HG02943 (cell line): ENCODE measurements at regions not wholly inside any gene's neighbourhood (a gene's known extent, or its start where the extent isn't known, plus 50 kb on each side); places are given as distances from the start of the nearest gene placed in this dataset.
A peak's percentile ranks its signal among the peaks of the same experiment; 100 is the strongest.

Experiments
- ATAC-seq: cut with Tn5 transposase; IDR thresholded peaks from one replicate; pipeline ENCODE4 v1.9.1; 2021; ENCODE audit warnings: mild to moderate bottlenecking, low read depth, moderate library complexity; ENCODE audit not compliant: unreplicated experiment

DNA sequence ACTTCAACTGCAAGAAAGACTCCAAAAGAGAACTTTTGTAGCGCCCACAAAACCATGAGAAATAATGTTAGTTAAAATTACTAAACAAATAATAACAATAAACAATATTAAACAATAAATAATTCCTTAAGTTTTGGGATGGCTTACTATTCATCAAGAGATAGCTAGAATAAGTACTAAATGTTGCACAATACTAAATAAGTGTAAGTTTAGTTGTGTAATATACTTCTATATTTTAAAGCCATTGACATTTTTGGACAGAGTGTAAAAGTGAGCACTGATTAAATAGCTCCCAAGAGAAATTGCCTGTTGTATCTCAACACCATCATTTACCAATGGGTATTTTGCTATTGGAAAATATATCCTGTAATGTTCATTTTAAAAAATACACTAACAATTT lies 166.7 kb downstream of the ALG10 start:
- ATAC-seq, result no peak

DNA sequence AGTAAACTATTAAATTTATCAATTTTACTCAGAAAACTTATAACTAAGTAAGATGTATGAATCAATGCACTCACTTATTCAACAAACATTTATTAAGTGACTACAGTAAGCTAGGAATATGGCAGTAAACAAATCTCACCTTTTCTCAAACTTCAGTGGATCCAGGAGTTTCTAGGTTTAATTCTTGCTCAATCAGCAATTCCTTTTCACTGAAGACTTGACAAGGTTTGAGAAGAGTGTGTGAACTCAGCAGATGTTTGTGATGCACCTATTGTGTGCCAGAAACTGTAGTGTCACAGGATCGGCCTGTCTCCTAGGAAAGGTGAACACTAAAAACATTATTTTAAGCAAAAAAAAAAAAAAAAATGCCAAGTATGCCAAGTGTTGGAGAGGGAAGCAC lies 167.8 kb downstream of the ALG10 start:
- ATAC-seq, result no peak

DNA sequence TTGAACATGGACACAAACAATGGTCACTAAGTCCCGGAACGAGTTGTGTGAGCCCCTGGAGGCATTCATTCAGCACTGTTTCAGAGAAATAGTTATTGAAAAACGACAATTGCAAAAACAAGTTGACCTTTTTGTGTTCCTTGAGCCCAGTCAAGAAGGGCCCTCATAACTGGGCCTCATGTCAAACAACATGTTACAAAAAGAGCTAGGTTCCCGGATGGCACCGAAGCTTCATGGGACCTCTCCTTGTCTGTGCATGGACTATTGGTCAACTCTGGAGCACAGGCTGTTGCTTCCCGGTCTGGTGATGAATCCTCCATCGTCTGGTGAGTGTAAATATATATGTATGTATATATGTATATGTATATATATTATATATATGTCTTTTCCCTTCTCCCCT lies 176.6 kb downstream of the ALG10 start:
- ATAC-seq, result no peak

DNA sequence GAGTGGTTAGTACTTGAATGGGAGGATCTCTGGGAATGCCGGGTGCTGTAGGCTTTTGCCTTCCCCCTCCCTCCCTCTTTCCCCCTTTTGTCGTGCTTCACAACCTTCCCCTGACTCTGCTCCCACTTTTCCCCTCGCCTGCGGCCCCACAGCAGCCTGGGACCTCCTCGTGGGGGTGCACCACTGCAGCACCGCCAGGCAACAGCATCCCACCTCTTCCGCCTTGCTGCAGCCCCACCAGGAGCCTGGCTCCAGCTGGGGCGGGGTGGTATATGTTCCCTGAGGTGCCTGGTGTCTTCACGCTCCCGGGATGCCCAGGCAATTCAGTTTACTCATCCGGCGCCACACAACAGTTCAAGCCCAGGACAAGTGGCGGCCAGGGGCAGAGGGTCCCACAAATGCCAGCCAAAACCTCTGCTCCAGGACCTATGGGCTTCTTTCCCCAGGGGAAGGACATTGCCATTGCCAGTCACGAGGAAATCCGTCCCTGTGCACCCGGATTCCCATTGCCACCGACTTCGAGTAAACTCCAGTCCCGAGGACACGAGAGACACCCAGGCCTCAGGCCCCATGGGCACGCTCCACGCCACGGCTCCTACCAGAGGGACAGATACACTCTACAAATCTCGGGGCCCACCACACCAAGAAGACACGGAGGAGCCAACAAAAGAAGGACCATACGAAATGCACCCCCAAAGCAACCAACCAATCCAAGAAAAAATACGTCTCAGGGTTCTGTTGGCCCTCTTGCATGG lies 181.7 kb downstream of the ALG10 start:
- no peak for ATAC-seq

DNA sequence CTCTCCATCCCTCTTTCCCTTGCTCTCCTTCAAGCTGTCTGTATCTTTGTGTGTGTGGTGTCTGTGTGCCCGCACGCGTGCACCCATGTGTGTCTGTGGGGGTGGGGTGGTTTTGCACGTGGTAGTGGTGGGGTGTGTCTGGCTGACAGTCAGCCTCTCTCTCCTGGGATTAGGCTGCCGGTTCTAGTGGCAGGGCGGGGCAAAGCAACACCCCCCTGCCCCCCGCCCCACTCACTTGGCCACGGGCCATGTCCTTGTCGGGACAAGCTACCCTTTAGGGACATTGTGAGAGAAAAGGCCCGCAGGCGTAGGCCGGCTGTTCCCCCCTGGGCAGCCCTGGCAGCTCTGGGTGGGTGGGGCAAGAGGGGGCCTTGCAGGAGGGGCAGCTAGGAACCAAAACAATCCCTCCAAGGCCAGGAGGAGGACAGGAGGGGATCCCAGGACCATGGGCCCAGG lies 182.6 kb downstream of the ALG10 start:
- no peak for ATAC-seq

DNA sequence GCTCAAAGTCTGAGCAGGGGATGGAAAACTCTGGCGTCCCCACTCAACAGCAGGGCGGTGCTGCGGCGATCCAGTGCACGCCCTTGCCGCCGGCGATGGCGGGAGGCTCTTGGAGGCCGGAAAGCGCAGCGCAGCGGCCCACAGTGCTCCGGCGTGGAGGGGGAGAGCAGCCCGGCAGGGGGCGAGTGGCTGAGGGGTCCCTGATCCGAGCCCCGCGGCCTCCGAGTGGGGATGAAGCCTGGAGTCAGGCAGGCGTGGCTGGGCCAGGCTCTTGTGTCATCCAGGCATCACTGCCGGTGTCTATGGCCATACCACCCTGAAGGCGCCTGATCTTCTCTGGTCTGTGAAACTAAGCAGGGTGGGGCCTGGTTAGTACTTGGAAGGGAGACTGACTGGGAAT lies 183.1 kb downstream of the ALG10 start:
- ATAC-seq, result no peak

DNA sequence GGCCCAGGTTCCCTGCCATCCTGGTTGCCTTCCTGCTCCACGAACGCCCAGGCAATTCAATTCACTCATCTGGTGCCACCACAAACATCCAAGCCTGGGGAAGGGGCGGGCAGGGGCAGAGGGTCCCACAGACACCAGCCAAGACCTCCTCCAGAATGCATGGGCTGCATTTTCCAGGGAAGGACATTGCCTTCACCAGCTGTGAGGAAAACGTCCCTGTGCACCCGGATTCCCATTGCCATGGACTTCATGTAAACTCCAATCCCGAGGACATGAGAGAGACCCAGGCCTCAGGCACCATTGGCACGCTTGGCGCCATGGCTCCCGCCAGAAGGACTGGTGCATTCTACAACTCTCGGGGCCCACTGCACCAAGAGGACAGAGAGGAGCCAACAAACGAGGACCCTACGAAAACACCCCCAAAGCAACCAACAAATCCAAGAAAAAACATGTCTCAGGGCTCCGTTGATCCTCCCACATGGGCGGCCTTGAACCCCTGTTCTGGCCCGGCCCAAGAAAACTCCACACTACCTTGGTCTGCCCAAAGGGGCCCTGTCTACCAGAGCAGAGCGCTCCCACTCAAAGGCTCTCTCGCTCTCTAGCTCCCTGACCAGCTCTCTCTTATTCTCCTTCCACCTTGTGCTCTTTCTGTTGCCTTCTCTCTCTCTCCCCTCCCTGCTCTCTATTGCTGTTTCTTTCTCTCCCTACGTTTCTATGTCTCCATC lies 183.9 kb downstream of the ALG10 start:
- no peak for ATAC-seq

DNA sequence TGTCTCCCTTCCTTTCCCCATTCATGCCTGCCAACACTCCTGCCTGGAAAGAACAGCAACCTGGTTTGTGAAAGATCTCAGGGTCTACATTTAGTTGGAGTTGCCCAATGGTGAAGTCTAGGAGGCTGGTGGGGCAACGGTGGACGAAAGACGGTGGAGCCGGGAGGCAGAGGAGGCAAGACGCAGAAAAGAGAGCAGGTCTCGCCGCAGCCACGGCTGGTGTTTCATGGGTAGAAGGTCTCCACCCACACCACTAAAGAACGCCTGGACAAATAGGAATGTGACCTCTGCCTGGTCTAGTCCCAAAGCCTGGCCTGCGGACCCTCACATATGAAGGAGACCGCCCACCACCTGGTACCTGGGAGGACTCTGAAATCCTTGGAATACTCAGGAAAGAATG lies 185.6 kb downstream of the ALG10 start:
- no peak for ATAC-seq

DNA sequence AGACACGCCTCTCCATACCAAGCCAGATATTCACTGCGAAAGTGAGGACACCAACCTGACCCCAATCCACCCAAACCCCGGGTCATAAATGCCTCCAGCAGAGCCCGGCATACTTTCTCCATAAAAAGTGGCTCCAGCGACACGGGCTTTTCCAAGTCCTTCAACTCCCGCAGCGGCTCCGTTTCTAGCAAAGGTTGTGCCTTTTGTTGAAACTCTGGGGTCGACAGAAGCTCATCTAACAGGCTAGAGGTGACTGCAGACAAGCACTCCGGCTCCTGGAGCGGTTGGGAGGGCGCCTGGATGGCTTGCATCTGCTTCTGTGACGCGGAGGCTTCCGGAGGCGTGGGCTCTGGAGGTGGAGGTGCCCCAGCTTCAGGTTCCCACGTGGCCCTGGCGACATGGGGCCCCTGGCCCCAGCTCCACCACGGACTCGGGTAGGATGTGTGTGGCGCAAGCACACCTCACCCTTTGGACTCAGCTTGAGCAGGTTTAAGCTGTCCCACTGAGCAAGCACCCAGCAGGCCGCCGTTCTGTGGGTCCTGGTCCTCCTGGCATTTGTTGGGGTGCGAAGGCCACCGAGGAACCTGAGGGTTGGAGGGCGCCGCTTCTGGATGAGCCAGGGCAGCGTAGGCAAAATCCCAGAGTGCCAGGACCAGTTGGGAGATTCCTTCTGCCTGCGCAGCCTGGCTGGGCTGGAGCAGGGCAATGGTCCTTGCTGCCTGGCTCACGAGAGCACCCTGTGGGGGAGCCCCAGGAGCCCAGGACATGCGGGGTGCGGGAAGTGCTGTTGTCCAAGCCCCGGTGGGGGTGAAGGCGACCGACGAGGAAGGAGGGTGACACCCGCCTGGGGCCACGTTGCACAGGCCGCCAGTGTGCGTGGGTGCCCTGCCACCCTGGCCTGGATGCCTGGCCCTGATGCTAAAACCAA lies 186.3 kb downstream of the ALG10 start:
- ATAC-seq, result no peak

DNA sequence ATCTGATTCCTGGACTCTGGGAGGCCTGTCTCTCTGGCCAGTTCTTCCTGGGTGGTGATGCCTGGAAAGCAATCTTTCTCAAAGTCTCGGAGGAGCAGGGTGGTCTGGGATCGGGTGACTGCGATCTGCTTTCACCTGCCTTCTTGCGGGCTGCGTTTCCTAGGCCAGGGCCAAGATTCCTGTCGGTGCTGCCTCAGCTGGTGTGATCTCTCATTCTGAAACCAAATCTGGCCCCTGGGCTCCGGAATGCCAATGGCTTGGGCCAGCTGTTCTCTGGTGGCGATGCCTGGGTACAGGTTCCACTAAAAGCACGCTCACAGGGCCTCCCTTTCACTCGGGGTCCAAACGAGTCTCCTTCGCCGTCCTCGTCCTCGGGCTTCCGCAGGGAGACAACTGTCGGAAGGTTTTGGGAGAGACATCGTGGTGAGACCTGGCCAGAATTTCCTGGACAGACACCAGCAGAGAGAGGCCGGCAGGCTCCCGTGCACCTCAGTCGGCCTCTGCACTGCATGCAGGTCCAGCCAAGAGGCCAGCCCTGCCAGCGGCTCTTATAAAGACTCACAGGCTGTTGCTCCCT lies 187.1 kb downstream of the ALG10 start:
- ATAC-seq, result no peak

DNA sequence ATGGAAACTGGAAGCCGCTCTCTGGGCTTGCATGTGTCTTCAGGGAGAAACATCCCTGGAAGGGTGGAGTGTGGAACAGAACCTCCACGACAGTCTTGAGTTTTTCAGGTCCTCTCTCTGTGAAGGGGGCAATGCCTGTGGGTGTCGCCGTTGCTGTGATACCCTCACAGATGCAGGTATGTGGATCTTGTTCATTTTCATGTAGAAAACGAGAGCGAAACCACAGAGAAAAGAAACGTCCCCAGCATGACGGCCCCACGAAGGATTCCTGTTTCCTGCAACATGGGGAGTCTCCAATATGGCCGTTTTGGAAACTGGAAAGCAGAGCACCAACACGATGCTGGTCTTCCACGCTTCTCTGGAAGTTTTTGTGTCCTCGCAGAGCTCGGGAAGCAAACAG lies 187.9 kb downstream of the ALG10 start:
- ATAC-seq, result no peak

DNA sequence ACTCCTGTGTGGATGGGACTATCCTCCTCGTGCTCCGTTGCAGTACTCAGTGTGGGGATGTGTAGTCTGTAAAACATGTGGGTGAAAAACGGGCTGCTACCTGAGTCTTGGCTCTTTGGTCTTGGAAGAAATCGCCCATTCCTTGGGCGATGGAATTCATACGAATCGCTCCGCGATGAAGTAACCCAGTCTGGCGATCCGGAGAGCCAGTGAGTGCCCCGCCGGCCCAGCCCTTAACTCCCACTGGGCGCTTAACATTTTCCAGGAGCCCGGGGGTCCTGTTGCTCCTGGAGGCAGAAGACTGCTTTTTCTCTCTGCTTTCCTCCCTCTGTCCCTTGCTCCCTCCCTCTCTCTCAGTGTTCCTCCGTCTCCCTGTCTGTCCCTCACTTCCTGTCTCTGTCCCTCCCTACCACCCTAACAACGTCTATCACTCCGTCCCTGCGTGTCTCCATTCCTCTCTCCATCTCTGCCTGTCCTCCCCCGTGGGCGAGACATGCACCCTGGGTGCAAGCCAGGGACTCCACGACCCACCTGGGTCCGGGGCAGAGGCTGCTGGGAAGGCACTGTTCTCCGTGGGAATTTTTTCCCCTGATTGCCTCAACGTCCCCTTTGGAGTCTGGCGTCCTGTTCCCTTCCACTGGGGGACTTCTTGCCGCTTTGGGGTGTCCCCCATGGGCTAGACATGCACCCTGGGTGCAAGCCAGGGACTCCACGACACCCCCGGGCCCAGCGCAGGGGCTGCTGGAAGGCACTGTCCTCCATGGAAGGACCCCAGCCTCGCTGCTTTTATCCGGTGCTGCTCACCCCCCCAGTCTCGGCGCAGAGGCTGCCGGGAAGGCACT lies 188.6 kb downstream of the ALG10 start:
- ATAC-seq, result no peak

DNA sequence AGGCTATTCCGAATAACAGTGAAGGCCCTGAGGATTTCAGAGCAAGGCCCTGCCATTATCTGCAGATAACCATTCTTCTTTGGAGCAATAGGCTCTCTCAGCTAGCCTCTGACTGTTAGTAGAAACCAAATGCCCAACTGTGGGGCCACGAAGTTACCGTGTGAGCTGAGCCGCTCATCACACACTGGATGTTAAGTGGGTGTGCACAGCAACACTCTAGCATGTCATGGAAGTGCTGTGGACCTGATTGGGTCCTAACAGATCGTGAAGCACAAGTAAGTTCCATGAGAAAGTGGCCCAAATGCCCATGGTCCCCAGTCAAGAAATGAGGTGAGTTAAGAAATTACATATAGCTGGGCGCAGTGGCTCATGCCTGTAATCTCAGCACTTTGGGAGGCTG lies 190.4 kb downstream of the ALG10 start:
- no peak for ATAC-seq

DNA sequence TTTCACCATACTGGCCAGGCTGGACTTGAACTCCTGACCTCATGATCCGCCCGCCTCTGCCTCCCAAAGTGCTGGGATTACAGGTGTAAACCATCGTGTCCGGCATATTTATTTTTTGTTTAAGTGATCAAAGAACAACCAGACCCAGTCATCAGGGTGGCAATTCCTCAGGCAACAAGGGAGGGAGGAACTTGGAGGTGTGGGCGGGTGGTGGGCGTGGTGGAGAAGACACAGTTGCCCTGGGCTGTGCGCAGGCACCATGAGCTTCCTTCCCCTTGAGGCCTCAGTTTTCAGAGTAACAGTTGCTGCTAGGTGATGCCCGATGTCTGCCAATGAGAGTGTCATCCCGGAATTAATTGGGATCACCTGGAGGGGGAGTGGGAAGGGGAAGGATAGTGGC lies 191.7 kb downstream of the ALG10 start:
- no peak for ATAC-seq

DNA sequence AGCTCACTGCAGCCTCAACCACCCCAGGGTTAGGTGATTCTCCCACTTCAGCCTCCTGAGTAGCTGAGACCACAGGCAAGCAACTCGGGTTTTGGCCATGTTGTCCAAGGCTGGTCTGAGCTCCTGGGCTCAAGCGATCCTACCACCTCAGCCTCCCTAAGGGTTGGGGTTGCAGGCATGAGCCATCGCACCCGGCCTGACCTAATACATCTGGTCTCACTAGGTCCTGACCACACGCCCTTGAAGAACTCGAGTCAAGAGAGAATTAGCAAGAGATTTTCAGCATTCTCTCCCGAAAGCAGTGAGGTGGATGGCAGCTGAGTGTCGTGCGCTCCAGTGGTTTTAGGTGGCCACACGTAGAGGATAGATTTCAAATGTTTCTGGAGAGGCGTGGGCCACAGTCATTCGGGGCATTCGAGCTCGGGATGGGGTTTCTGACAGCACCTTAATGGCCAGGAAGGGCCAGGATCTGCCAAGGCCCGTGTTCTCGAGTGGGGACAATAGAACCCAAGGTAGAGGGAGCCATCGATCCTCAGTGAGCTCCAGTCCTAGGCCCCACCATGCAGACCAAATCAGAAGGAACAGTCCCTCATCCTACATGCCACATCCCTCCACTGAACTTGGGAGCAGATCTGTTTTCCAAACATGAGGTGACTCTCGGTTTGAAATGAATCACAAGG lies 193.1 kb downstream of the ALG10 start:
- no peak for ATAC-seq

DNA sequence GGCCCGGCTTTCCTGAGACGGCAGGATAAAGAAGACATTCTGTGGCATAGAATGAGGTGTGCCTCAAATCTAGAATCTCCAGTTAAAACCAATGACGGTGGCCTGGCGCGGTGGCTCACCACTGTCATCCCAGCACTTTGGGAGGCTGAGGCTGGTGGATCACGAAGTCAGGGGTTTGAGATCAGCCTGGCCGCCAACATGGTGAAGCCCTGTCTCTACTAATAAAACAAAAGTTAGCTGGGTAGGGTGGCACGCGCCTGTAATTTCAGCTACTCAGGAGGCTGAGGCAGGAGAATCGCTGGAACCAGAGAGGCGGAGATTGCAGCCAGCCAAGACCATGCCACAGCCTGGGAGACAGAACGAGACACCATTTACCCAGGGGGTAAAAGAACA lies 193.6 kb downstream of the ALG10 start:
- no peak for ATAC-seq

DNA sequence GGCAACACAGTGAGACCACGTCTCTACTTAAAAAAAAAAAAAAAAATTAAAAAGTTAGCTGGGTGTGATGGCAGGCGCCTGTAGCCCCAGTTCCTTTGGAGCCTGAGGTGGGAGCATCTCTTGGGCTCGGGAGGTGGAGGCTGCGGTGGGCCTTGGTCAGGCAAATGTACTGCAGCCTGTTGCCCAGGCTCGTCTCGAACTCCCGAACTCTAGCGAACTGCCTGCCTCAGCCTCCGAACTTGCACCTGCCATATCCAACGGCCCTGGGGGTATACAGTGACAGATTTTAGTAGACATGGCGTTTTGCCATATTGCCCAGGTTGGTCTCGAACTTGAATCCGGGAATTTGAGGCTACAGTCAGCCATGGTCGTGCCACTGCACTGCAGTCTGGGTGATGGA lies 195.4 kb downstream of the ALG10 start:
- ATAC-seq, result no peak

DNA sequence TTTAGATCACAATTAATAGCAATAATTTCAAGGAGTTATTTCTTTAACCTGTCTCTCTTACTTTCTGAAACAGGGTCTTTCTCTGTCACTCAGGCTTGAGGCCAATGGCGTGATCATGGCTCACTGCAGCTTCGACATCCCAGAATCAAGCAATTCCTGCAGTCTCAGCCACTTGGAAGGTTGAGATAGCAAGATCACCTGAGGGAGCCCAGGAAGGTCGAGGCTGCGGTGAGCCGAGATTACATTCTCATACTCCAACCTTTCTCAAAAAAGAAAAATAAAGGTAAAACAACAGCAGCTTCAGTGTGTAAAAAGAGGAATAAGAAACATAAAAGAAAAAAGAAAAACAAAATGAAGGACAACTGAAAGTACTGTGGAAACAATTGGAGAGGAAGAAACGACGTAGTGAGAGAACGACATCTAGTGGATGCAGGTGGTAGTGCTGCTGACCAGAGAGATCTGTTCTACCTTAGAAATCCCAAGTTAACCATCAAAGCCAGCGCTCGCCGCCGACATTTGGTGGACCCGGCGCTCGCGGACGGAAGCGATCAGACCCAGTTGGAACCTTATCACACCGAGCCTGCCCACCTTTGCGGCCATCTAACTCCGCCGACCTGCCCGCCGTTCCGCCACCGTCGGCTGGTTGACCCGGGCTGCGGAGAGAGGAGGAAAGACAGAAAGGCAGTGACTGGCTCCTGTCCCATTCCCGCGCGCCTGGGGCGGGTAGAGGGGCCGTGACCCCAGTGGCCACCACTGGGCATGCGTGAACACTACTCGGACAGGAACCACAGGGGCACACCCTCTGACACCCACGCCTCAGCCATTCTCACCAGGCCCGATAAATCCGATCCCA lies 196.1 kb downstream of the ALG10 start:
- peak; percentile 82 for ATAC-seq
